SK-N-SH (cell line): ENCODE measurements at regions not wholly inside any gene's neighbourhood (a gene's known extent, or its start where the extent isn't known, plus 50 kb on each side); places are given as distances from the start of the nearest gene placed in this dataset.

ENCODE experiments used
- CTCF ChIA-PET: fragments of 300-600, 350-600 bp; formaldehyde crosslinking; extraction: SDS; loops from one replicate; lab custom pipeline; 2021; lab: Yijun Ruan, JAX
- POLR2A ChIA-PET: fragments of 350-600 bp; sonication (Branson Sonifier 250); formaldehyde crosslinking; extraction: SDS; loops from one replicate; lab custom pipeline; 2020; ENCODE audit warnings: antibody characterized with exemption, inconsistent platforms; lab: Yijun Ruan, JAX
- DNase-seq: peaks from one replicate; pipeline ENCODE4 v3.0.0; 2012
- H2AFZ ChIP-seq: fragments of 200-600 bp; sonication (generic); 2 replicates; pipeline ENCODE4 v1.8.1; 2016; ENCODE audit warnings: antibody characterized with exemption, mild to moderate bottlenecking, low read depth
- H3F3A ChIP-seq: fragments of 200-600 bp; sonication (generic); replicated peaks from 2 replicates; pipeline ENCODE3; 2016; ENCODE audit warnings: antibody characterized with exemption, mild to moderate bottlenecking; ENCODE audit not compliant: insufficient read depth
- H3K27ac ChIP-seq, 2 experiments: fragments of 200-500 bp in 1 of 2; fragments of 200-600 bp in 1 of 2; sonication (Bioruptor generic) in 1 of 2; sonication (generic), shearing (Covaris generic) in 1 of 2; 2 replicates each; pipeline versions ENCODE4 v1.5.1 to v1.6.1; 2014 to 2016; ENCODE audit warnings: low read depth in 2 of 2, inconsistent platforms in 1 of 2, low read length in 1 of 2, mild to moderate bottlenecking in 1 of 2, mixed read lengths in 1 of 2
- H3K27me3 ChIP-seq: fragments of 200-600 bp; sonication (generic), shearing (Covaris generic); 2 replicates; pipeline ENCODE4 v1.6.1; 2016; ENCODE audit warnings: mixed run types; ENCODE audit not compliant: insufficient read depth
- H3K36me3 ChIP-seq, 2 experiments: fragments of 200-500 bp in 1 of 2; fragments of 200-600 bp in 1 of 2; sonication (Bioruptor generic) in 1 of 2; sonication (generic) in 1 of 2; replicated peaks in 1 of 2; 2 replicates each; pipeline versions ENCODE3 to v1.5.1; 2014 to 2016; ENCODE audit warnings: low read length in 1 of 2, mild to moderate bottlenecking in 1 of 2; ENCODE audit not compliant: insufficient read depth in 2 of 2, control insufficient read depth in 1 of 2
- H3K4me1 ChIP-seq, 2 experiments: fragments of 200-500 bp in 1 of 2; fragments of 200-600 bp in 1 of 2; sonication (Bioruptor generic) in 1 of 2; sonication (generic), shearing (Covaris generic) in 1 of 2; 2 replicates each; pipeline versions ENCODE4 v1.5.1 to v1.6.1; 2014 to 2016; ENCODE audit warnings: low read depth in 1 of 2, low read length in 1 of 2, mixed run types in 1 of 2; ENCODE audit not compliant: insufficient read depth in 2 of 2, control insufficient read depth in 1 of 2
- H3K4me2 ChIP-seq: fragments of 200-600 bp; sonication (generic), shearing (Covaris generic); 2 replicates; pipeline ENCODE4 v1.6.1; 2017; ENCODE audit warnings: mixed run types
- H3K4me3 ChIP-seq, 2 experiments: fragments of 200-500 bp in 1 of 2; fragments of 200-600 bp in 1 of 2; sonication (Bioruptor generic) in 1 of 2; sonication (generic), shearing (Covaris generic) in 1 of 2; 2 replicates each; pipeline versions ENCODE4 v1.5.1 to v1.8.1; 2014 to 2016; ENCODE audit warnings: low read depth in 2 of 2, inconsistent platforms in 1 of 2, low read length in 1 of 2, mild to moderate bottlenecking in 1 of 2, mixed read lengths in 1 of 2, moderate library complexity in 1 of 2
- H3K79me2 ChIP-seq: fragments of 200-600 bp; sonication (generic); 2 replicates; pipeline ENCODE4 v1.8.1; 2017; ENCODE audit warnings: mild to moderate bottlenecking; ENCODE audit not compliant: insufficient read depth
- H3K9ac ChIP-seq: fragments of 200-600 bp; sonication (generic); 2 replicates; pipeline ENCODE4 v1.6.1; 2017; ENCODE audit warnings: mixed run types
- H3K9me2 ChIP-seq: fragments of 200-600 bp; sonication (generic); 2 replicates; pipeline ENCODE4 v1.6.1; 2017; ENCODE audit warnings: mixed run types
- H3K9me3 ChIP-seq: fragments of 200-600 bp; sonication (generic); 2 replicates; pipeline ENCODE4 v1.6.1; 2017; ENCODE audit warnings: mixed run types, mild to moderate bottlenecking, moderate library complexity
- H4K20me1 ChIP-seq: fragments of 200-600 bp; sonication (generic); 2 replicates; pipeline ENCODE4 v1.6.1; 2017; ENCODE audit warnings: mild to moderate bottlenecking, mixed run types; ENCODE audit not compliant: insufficient read depth
- ELF1 ChIP-seq: IDR thresholded peaks from 2 replicates; pipeline ENCODE4 v1.4.0; 2012
- EZH2phosphoT487 ChIP-seq: fragments of 200-600 bp; sonication (generic); IDR thresholded peaks from 2 replicates; pipeline ENCODE4 v1.6.1; 2017; ENCODE audit warnings: low read depth, mixed run types, mild to moderate bottlenecking, antibody characterized with exemption, moderate library complexity, borderline replicate concordance
- FOSL2 ChIP-seq: IDR thresholded peaks from 2 replicates; pipeline ENCODE4 v1.4.0; 2012; ENCODE audit warnings: low read depth, mild to moderate bottlenecking, moderate library complexity, borderline replicate concordance
- GABPA ChIP-seq: IDR thresholded peaks from 2 replicates; pipeline ENCODE4 v1.4.0; 2012; ENCODE audit warnings: low read depth, mild to moderate bottlenecking
- GATA2 ChIP-seq: sonication (generic); formaldehyde crosslinking; IDR thresholded peaks from 2 replicates; pipeline ENCODE4 v1.5.0; 2020; ENCODE audit warnings: mild to moderate bottlenecking, missing genetic modification reagents
- JUND ChIP-seq: IDR thresholded peaks from 2 replicates; pipeline ENCODE4 v1.4.0; 2012
- MEF2A ChIP-seq: IDR thresholded peaks from 2 replicates; pipeline ENCODE4 v1.4.0; 2012; ENCODE audit warnings: low read depth, borderline replicate concordance
- MXI1 ChIP-seq: IDR thresholded peaks from 2 replicates; pipeline ENCODE4 v1.6.1; 2012; ENCODE audit warnings: mild to moderate bottlenecking, low read depth, low read length, improper control_type of control experiment
- NRF1 ChIP-seq: IDR thresholded peaks from 2 replicates; pipeline ENCODE4 v1.6.1; 2012; ENCODE audit warnings: low read depth, mild to moderate bottlenecking, low read length
- RAD21 ChIP-seq: IDR thresholded peaks from 2 replicates; pipeline ENCODE4 v1.6.1; 2012; ENCODE audit warnings: mild to moderate bottlenecking, low read length
- RCOR1 ChIP-seq: fragments of 150-350 bp; IDR thresholded peaks from 2 replicates; pipeline ENCODE4 v1.6.1; 2017; ENCODE audit warnings: antibody characterized with exemption, low read length
- RFX5 ChIP-seq: IDR thresholded peaks from 2 replicates; pipeline ENCODE4 v1.6.1; 2012; ENCODE audit warnings: mild to moderate bottlenecking, improper control_type of control experiment, low read length
- SMC3 ChIP-seq: IDR thresholded peaks from 2 replicates; pipeline ENCODE4 v1.6.1; 2012; ENCODE audit warnings: low read depth, low read length, improper control_type of control experiment
- TAF1 ChIP-seq: IDR thresholded peaks from 2 replicates; pipeline ENCODE4 v1.6.1; 2012; ENCODE audit warnings: low read depth, mild to moderate bottlenecking, low read length, moderate library complexity, borderline replicate concordance
- TCF12 ChIP-seq: IDR thresholded peaks from 2 replicates; pipeline ENCODE4 v1.4.0; 2012
- TEAD4 ChIP-seq: IDR thresholded peaks from 2 replicates; pipeline ENCODE4 v1.4.0; 2012; ENCODE audit warnings: mild to moderate bottlenecking, borderline replicate concordance; ENCODE audit not compliant: insufficient read depth
- YY1 ChIP-seq: IDR thresholded peaks from 2 replicates; pipeline ENCODE4 v1.4.0; 2012; ENCODE audit warnings: low read depth, mild to moderate bottlenecking
- WGBS: methylation state at CpG from one replicate; pipeline ENCODE4 v1.1.6; 2017; ENCODE audit warnings: low lambda C conversion rate; 5-methylcytosine and 5-hydroxymethylcytosine counted together
- TF ChIP-seq, protein P1 (sequence below): IDR thresholded peaks from 2 replicates; pipeline ENCODE4 v1.4.0; 2012; ENCODE audit warnings: low read depth, borderline replicate concordance
- TF ChIP-seq, protein P2 (sequence below): IDR thresholded peaks from 2 replicates; pipeline ENCODE4; 2012
- TF ChIP-seq, protein P3 (sequence below): fragments of 150-350 bp; IDR thresholded peaks from 2 replicates; pipeline ENCODE4 v1.6.1; 2017; ENCODE audit warnings: antibody characterized with exemption, low read length, low read depth, borderline replicate concordance
- TF ChIP-seq, protein P4 (sequence below): fragments of 200-600 bp; sonication (generic); IDR thresholded peaks from 2 replicates; pipeline ENCODE4 v1.6.1; 2017; ENCODE audit warnings: antibody characterized with exemption, mild to moderate bottlenecking, moderate library complexity

DNA sequence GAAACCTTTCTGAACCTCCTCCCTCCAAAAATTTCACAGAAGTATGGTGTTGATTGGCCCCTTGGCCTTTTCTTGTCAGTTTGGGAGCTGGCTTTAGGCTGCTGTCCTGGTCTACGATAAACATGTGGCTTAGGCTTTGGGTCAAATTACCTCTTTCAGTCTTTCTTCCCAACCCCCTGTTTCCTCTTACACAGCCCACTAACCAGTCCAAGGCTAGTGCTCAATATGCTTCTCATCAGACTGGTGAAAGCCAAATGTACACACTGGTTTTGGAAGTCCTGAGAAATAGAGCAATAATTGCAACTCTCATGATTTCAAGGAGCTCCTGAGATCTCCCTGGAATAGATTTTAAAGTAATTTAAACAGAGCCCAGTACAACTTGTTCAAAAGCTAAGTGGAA is 933.7 kb upstream of the GJE1 start:
- no peaks in the 10 kb centered on the region for H3F3A ChIP-seq
- ChIA-PET CTCF (no interaction called here), POLR2A (no interaction called here)
- H3K4me3 ChIP-seq = no peak overlapping the region
- WGBS = 8% methylated on average over 1 of the region's 1 CpG
- TF ChIP-seq RFX5 = no peak
- no peak for TF ChIP-seq TEAD4
- no peak for TF ChIP-seq FOSL2
- TF ChIP-seq, protein P1, sequence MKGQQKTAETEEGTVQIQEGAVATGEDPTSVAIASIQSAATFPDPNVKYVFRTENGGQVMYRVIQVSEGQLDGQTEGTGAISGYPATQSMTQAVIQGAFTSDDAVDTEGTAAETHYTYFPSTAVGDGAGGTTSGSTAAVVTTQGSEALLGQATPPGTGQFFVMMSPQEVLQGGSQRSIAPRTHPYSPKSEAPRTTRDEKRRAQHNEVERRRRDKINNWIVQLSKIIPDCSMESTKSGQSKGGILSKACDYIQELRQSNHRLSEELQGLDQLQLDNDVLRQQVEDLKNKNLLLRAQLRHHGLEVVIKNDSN = no peak
- no peak for TF ChIP-seq RAD21
- TF ChIP-seq NRF1 = no peak
- no peak for TF ChIP-seq MXI1
- TF ChIP-seq RCOR1 = no peak
- no peak for TF ChIP-seq GABPA
- TF ChIP-seq ELF1 = no peak
- TF ChIP-seq TAF1 = no peak
- no peak for TF ChIP-seq YY1
- no peak for TF ChIP-seq EZH2phosphoT487
- TF ChIP-seq, protein P2, sequence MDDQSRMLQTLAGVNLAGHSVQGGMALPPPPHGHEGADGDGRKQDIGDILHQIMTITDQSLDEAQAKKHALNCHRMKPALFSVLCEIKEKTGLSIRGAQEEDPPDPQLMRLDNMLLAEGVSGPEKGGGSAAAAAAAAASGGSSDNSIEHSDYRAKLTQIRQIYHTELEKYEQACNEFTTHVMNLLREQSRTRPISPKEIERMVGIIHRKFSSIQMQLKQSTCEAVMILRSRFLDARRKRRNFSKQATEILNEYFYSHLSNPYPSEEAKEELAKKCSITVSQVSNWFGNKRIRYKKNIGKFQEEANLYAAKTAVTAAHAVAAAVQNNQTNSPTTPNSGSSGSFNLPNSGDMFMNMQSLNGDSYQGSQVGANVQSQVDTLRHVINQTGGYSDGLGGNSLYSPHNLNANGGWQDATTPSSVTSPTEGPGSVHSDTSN = no peak
- no peak overlapping the region for H2AFZ ChIP-seq
- H3K4me1 ChIP-seq = no peaks in the 10 kb centered on the region
- no peak for DNase-seq
- no peak overlapping the region for H3K27ac ChIP-seq
- no peaks in the 10 kb centered on the region for H3K9me2 ChIP-seq
- no peaks in the 10 kb centered on the region for H4K20me1 ChIP-seq
- H3K27me3 ChIP-seq = no peaks in the 10 kb centered on the region
- H3K9me3 ChIP-seq = no peaks in the 10 kb centered on the region
- H3K9ac ChIP-seq = no peak overlapping the region
- H3K79me2 ChIP-seq = no peaks in the 10 kb centered on the region
- no peaks in the 10 kb centered on the region for H3K36me3 ChIP-seq
- H3K4me2 ChIP-seq = no peak overlapping the region

DNA sequence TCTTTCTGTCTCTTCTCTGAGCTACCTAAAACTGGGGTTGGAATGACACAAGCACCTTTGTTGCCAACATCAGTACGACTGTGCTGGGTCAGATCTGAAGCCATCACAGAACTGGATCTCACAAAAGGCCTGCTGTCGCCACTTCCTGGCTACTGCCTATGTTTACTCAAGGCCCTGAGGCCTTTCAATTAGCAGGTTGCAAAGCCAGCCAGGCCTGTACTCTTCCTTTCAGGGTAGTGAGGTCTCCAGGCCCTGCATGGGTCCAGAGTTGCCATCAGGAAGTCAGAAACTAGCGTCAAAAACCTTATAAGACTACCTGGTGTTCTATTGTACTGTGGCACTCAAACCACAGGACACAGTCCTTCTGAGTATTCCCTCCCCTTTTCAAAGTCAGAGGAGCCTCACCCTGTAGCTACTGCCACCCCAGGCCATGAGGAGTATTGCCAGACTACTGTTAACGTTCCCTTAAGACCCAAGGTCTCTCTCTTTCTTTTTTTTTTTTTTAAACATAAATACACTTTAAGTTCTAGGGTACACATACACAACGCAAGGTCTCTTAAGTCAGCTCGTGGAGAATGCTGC is 937.4 kb upstream of the GJE1 start:
- Histone ChIP-seq H2AFZ (no peak overlapping the region), H3K27me3 (no peaks in the 10 kb centered on the region), H3K9me3 (no peaks in the 10 kb centered on the region), H4K20me1 (no peaks in the 10 kb centered on the region), H3K9ac (no peak overlapping the region), H3K4me1 (no peaks in the 10 kb centered on the region), H3K27ac (no peak overlapping the region), H3K4me2 (no peak overlapping the region), H3K36me3 (no peaks in the 10 kb centered on the region), H3K9me2 (no peaks in the 10 kb centered on the region), H3F3A (no peaks in the 10 kb centered on the region), H3K79me2 (no peaks in the 10 kb centered on the region), H3K4me3 (no peak overlapping the region)
- ChIA-PET CTCF (interaction anchor here (1.0 kb wide), 1 partner anchor 20 kb away, joined by 4 read pairs; no protein-coding TSS in a partner anchor), POLR2A (no interaction called here)
- DNase-seq = no peak
- 10% methylated on average over 5 of the region's 6 CpGs for WGBS
- TF ChIP-seq TEAD4 (no peak), NRF1 (no peak), SMC3 (no peak), MEF2A (no peak), ELF1 (no peak), YY1 (no peak), GATA2 (CRISPR knock-in tag) (no peak), MXI1 (no peak), RFX5 (no peak), JUND (no peak), FOSL2 (no peak), RAD21 (no peak), TCF12 (no peak), GABPA (no peak)
- TF ChIP-seq, protein P3, sequence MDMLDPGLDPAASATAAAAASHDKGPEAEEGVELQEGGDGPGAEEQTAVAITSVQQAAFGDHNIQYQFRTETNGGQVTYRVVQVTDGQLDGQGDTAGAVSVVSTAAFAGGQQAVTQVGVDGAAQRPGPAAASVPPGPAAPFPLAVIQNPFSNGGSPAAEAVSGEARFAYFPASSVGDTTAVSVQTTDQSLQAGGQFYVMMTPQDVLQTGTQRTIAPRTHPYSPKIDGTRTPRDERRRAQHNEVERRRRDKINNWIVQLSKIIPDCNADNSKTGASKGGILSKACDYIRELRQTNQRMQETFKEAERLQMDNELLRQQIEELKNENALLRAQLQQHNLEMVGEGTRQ = no peak
- TF ChIP-seq, protein P2 = no peak
- TF ChIP-seq, protein P4, sequence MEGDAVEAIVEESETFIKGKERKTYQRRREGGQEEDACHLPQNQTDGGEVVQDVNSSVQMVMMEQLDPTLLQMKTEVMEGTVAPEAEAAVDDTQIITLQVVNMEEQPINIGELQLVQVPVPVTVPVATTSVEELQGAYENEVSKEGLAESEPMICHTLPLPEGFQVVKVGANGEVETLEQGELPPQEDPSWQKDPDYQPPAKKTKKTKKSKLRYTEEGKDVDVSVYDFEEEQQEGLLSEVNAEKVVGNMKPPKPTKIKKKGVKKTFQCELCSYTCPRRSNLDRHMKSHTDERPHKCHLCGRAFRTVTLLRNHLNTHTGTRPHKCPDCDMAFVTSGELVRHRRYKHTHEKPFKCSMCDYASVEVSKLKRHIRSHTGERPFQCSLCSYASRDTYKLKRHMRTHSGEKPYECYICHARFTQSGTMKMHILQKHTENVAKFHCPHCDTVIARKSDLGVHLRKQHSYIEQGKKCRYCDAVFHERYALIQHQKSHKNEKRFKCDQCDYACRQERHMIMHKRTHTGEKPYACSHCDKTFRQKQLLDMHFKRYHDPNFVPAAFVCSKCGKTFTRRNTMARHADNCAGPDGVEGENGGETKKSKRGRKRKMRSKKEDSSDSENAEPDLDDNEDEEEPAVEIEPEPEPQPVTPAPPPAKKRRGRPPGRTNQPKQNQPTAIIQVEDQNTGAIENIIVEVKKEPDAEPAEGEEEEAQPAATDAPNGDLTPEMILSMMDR = no peak; the same call in 1 of the 2 replicates
